ENCODE measurements at regions not wholly inside any gene's neighbourhood (a gene's known extent, or its start where the extent isn't known, plus 50 kb on each side); places are given as distances from the start of the nearest gene placed in this dataset.

DNA sequence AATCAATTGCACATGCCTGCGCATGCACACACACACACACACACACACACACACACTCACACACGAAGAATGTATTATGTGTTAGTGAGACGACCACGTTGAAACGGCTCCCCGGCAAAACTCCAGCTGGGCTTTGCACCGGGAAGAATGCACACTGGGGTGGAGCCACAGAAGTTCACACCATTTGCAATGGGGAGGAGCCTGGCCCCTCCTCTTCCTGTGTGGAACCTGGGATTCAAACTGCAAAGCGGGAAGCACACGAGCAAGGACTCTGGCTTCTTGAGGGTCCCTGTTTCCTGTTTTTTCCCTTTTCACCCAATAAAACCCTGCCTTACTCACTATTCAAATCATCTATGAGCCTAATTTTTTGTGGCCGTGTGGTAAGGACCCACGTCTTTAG, 304.0 kb upstream of the TMEFF2 start:
- TF ChIP-seq, protein P1, sequence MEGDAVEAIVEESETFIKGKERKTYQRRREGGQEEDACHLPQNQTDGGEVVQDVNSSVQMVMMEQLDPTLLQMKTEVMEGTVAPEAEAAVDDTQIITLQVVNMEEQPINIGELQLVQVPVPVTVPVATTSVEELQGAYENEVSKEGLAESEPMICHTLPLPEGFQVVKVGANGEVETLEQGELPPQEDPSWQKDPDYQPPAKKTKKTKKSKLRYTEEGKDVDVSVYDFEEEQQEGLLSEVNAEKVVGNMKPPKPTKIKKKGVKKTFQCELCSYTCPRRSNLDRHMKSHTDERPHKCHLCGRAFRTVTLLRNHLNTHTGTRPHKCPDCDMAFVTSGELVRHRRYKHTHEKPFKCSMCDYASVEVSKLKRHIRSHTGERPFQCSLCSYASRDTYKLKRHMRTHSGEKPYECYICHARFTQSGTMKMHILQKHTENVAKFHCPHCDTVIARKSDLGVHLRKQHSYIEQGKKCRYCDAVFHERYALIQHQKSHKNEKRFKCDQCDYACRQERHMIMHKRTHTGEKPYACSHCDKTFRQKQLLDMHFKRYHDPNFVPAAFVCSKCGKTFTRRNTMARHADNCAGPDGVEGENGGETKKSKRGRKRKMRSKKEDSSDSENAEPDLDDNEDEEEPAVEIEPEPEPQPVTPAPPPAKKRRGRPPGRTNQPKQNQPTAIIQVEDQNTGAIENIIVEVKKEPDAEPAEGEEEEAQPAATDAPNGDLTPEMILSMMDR (IDR thresholded peaks at IDR 0.05), result no peak
- TF ChIP-seq POLR2A (IDR thresholded peaks at IDR 0.05), result no peak
